ENCODE measurements at regions not wholly inside any gene's neighbourhood (a gene's known extent, or its start where the extent isn't known, plus 50 kb on each side); places are given as distances from the start of the nearest gene placed in this dataset.

- no peak for DNase-seq
- H2BK120ac ChIP-seq (ENCODE audit: low read depth, low read length): no peak overlapping the region
- H4K5ac ChIP-seq (ENCODE audit: low read length): no peak overlapping the region
- H3K27me3 ChIP-seq (ENCODE audit: insufficient read depth, low read length, poor library complexity): no peaks in the 10 kb centered on the region
- WGBS (ENCODE audit: extremely low coverage, insufficient coverage, low lambda C conversion rate): no CpG with 5 or more reads among the region's 10 CpGs
- H4K8ac ChIP-seq (ENCODE audit: low read depth, low read length): no peak overlapping the region
- no peak overlapping the region for H3K4me3 ChIP-seq (ENCODE audit: low read length)
- no peak overlapping the region for H3K27ac ChIP-seq (ENCODE audit: low read depth, low read length)
- no peak overlapping the region for H3K4me2 ChIP-seq (ENCODE audit: low read length)
- H3K4ac ChIP-seq (ENCODE audit: low read depth, low read length): no peak overlapping the region
- H2AK5ac ChIP-seq (ENCODE audit: low read length): no peak overlapping the region
- H3K9ac ChIP-seq (ENCODE audit: low read length): no peak overlapping the region
- no peaks in the 10 kb centered on the region for H3K36me3 ChIP-seq (ENCODE audit: control insufficient read depth, insufficient read depth, low read length)
- H3K79me2 ChIP-seq (ENCODE audit: control insufficient read depth, insufficient read depth, low read length): no peaks in the 10 kb centered on the region
- no peak overlapping the region for H3K56ac ChIP-seq (ENCODE audit: low read length)
- no peak overlapping the region for H2BK5ac ChIP-seq (ENCODE audit: low read length)
- no peak overlapping the region for H3K23ac ChIP-seq (ENCODE audit: low read length)
- H2BK15ac ChIP-seq (replicated peaks; ENCODE audit: low read depth): no peak overlapping the region
- H3K79me1 ChIP-seq (ENCODE audit: low read length): no peaks in the 10 kb centered on the region
- no peaks in the 10 kb centered on the region for H3K4me1 ChIP-seq (ENCODE audit: control insufficient read depth, low read depth, low read length)
- peak overlapping the region; percentile 24 for H3K18ac ChIP-seq (ENCODE audit: low read length)
Measured at GRCh38 chr2:217631115-217631514, 371.7 kb downstream of the TNS1 start.

- Histone ChIP-seq H2BK5ac (ENCODE audit: low read length) (no peak overlapping the region), H3K18ac (ENCODE audit: low read length) (no peak overlapping the region), H3K27ac (ENCODE audit: low read depth, low read length) (no peak overlapping the region), H4K8ac (ENCODE audit: low read depth, low read length) (no peak overlapping the region), H3K23ac (ENCODE audit: low read length) (no peak overlapping the region), H3K79me1 (ENCODE audit: low read length) (no peaks in the 10 kb centered on the region), H3K56ac (ENCODE audit: low read length) (no peak overlapping the region), H2BK120ac (ENCODE audit: low read depth, low read length) (no peak overlapping the region), H3K4me2 (ENCODE audit: low read length) (no peak overlapping the region), H3K9ac (ENCODE audit: low read length) (no peak overlapping the region), H3K4ac (ENCODE audit: low read depth, low read length) (no peak overlapping the region), H2BK15ac (replicated peaks; ENCODE audit: low read depth) (no peak overlapping the region), H3K27me3 (ENCODE audit: insufficient read depth, low read length, poor library complexity) (no peaks in the 10 kb centered on the region), H3K4me1 (ENCODE audit: control insufficient read depth, low read depth, low read length) (no peaks in the 10 kb centered on the region), H3K79me2 (ENCODE audit: control insufficient read depth, insufficient read depth, low read length) (no peaks in the 10 kb centered on the region), H3K36me3 (ENCODE audit: control insufficient read depth, insufficient read depth, low read length) (no peaks in the 10 kb centered on the region), H2AK5ac (ENCODE audit: low read length) (no peak overlapping the region), H3K4me3 (ENCODE audit: low read length) (no peak overlapping the region), H4K5ac (ENCODE audit: low read length) (no peak overlapping the region)
- no peak for DNase-seq
Measured at GRCh38 chr2:217629347-217629746, 373.4 kb downstream of the TNS1 start.

GRCh38 chr2:217628061-217628460 lies 374.7 kb downstream of the TNS1 start:
- H3K9ac ChIP-seq (ENCODE audit: low read length): no peak overlapping the region
- no peak overlapping the region for H2AK5ac ChIP-seq (ENCODE audit: low read length)

GRCh38 chr2:217626926-217627325 lies 375.9 kb downstream of the TNS1 start:
- no peak overlapping the region for H3K23ac ChIP-seq (ENCODE audit: low read length)
- H3K27me3 ChIP-seq (ENCODE audit: insufficient read depth, low read length, poor library complexity): no peaks in the 10 kb centered on the region
- H3K27ac ChIP-seq (ENCODE audit: low read depth, low read length): no peak overlapping the region
- H3K56ac ChIP-seq (ENCODE audit: low read length): no peak overlapping the region
- no peak overlapping the region for H3K4ac ChIP-seq (ENCODE audit: low read depth, low read length)
- H2BK120ac ChIP-seq (ENCODE audit: low read depth, low read length): no peak overlapping the region
- H3K18ac ChIP-seq (ENCODE audit: low read length): no peak overlapping the region
- H2BK5ac ChIP-seq (ENCODE audit: low read length): no peak overlapping the region
- H3K79me1 ChIP-seq (ENCODE audit: low read length): no peaks in the 10 kb centered on the region
- no peak overlapping the region for H3K4me3 ChIP-seq (ENCODE audit: low read length)
- no peak overlapping the region for H2BK15ac ChIP-seq (replicated peaks; ENCODE audit: low read depth)
- H4K5ac ChIP-seq (ENCODE audit: low read length): no peak overlapping the region
- no peaks in the 10 kb centered on the region for H3K4me1 ChIP-seq (ENCODE audit: control insufficient read depth, low read depth, low read length)
- no peak overlapping the region for H4K8ac ChIP-seq (ENCODE audit: low read depth, low read length)
- no peak overlapping the region for H3K4me2 ChIP-seq (ENCODE audit: low read length)
- no CpG with 5 or more reads among the region's 5 CpGs for WGBS (ENCODE audit: extremely low coverage, insufficient coverage, low lambda C conversion rate)
- H3K9ac ChIP-seq (ENCODE audit: low read length): no peak overlapping the region
- H3K36me3 ChIP-seq (ENCODE audit: control insufficient read depth, insufficient read depth, low read length): no peaks in the 10 kb centered on the region
- H2AK5ac ChIP-seq (ENCODE audit: low read length): no peak overlapping the region
- no peaks in the 10 kb centered on the region for H3K79me2 ChIP-seq (ENCODE audit: control insufficient read depth, insufficient read depth, low read length)
- DNase-seq: no peak

More at GRCh38 chr2:217628061-217628460, 374.7 kb downstream of the TNS1 start:
- DNase-seq: no peak
- H3K36me3 ChIP-seq (ENCODE audit: control insufficient read depth, insufficient read depth, low read length): no peaks in the 10 kb centered on the region
- no peaks in the 10 kb centered on the region for H3K4me1 ChIP-seq (ENCODE audit: control insufficient read depth, low read depth, low read length)
- no peak overlapping the region for H4K8ac ChIP-seq (ENCODE audit: low read depth, low read length)
- H4K5ac ChIP-seq (ENCODE audit: low read length): no peak overlapping the region
- no peak overlapping the region for H3K56ac ChIP-seq (ENCODE audit: low read length)
- no peak overlapping the region for H3K27ac ChIP-seq (ENCODE audit: low read depth, low read length)
- H2BK15ac ChIP-seq (replicated peaks; ENCODE audit: low read depth): no peak overlapping the region
- no peak overlapping the region for H3K18ac ChIP-seq (ENCODE audit: low read length)
- H3K23ac ChIP-seq (ENCODE audit: low read length): no peak overlapping the region
- no peak overlapping the region for H3K4ac ChIP-seq (ENCODE audit: low read depth, low read length)
- no peak overlapping the region for H3K4me2 ChIP-seq (ENCODE audit: low read length)
- WGBS (ENCODE audit: extremely low coverage, insufficient coverage, low lambda C conversion rate): no CpG with 5 or more reads among the region's 2 CpGs
- no peak overlapping the region for H3K4me3 ChIP-seq (ENCODE audit: low read length)
- H2BK120ac ChIP-seq (ENCODE audit: low read depth, low read length): no peak overlapping the region
- H3K79me1 ChIP-seq (ENCODE audit: low read length): no peaks in the 10 kb centered on the region
- no peaks in the 10 kb centered on the region for H3K27me3 ChIP-seq (ENCODE audit: insufficient read depth, low read length, poor library complexity)
- H2BK5ac ChIP-seq (ENCODE audit: low read length): no peak overlapping the region
- H3K79me2 ChIP-seq (ENCODE audit: control insufficient read depth, insufficient read depth, low read length): no peaks in the 10 kb centered on the region

- no peak overlapping the region for H4K5ac ChIP-seq (ENCODE audit: low read length)
- no CpG with 5 or more reads among the region's 4 CpGs for WGBS (ENCODE audit: extremely low coverage, insufficient coverage, low lambda C conversion rate)
Measured at GRCh38 chr2:217625557-217626169, 377.1 kb downstream of the TNS1 start.

GRCh38 chr2:217623281-217623912 lies 379.4 kb downstream of the TNS1 start:
- no peak overlapping the region for H3K4ac ChIP-seq (ENCODE audit: low read depth, low read length)
- H3K56ac ChIP-seq (ENCODE audit: low read length): no peak overlapping the region
- no peak overlapping the region for H3K9ac ChIP-seq (ENCODE audit: low read length)
- H3K27ac ChIP-seq (ENCODE audit: low read depth, low read length): no peak overlapping the region
- no peak overlapping the region for H4K8ac ChIP-seq (ENCODE audit: low read depth, low read length)
- no peak overlapping the region for H2AK5ac ChIP-seq (ENCODE audit: low read length)
- H3K18ac ChIP-seq (ENCODE audit: low read length): no peak overlapping the region
- H2BK15ac ChIP-seq (replicated peaks; ENCODE audit: low read depth): no peak overlapping the region
- H2BK120ac ChIP-seq (ENCODE audit: low read depth, low read length): no peak overlapping the region
- no CpG with 5 or more reads among the region's 2 CpGs for WGBS (ENCODE audit: extremely low coverage, insufficient coverage, low lambda C conversion rate)
- H3K79me2 ChIP-seq (ENCODE audit: control insufficient read depth, insufficient read depth, low read length): no peaks in the 10 kb centered on the region
- no peaks in the 10 kb centered on the region for H3K27me3 ChIP-seq (ENCODE audit: insufficient read depth, low read length, poor library complexity)
- H3K4me2 ChIP-seq (ENCODE audit: low read length): no peak overlapping the region
- DNase-seq: no peak
- no peaks in the 10 kb centered on the region for H3K4me1 ChIP-seq (ENCODE audit: control insufficient read depth, low read depth, low read length)
- H3K23ac ChIP-seq (ENCODE audit: low read length): no peak overlapping the region
- H2BK5ac ChIP-seq (ENCODE audit: low read length): no peak overlapping the region
- H3K79me1 ChIP-seq (ENCODE audit: low read length): no peaks in the 10 kb centered on the region
- no peak overlapping the region for H3K4me3 ChIP-seq (ENCODE audit: low read length)
- H4K5ac ChIP-seq (ENCODE audit: low read length): no peak overlapping the region
- no peaks in the 10 kb centered on the region for H3K36me3 ChIP-seq (ENCODE audit: control insufficient read depth, insufficient read depth, low read length)

More at GRCh38 chr2:217625557-217626169, 377.1 kb downstream of the TNS1 start:
- no peaks in the 10 kb centered on the region for H3K36me3 ChIP-seq (ENCODE audit: control insufficient read depth, insufficient read depth, low read length)
- H3K18ac ChIP-seq (ENCODE audit: low read length): no peak overlapping the region
- no peaks in the 10 kb centered on the region for H3K27me3 ChIP-seq (ENCODE audit: insufficient read depth, low read length, poor library complexity)
- H3K4ac ChIP-seq (ENCODE audit: low read depth, low read length): no peak overlapping the region
- no peaks in the 10 kb centered on the region for H3K4me1 ChIP-seq (ENCODE audit: control insufficient read depth, low read depth, low read length)
- H3K56ac ChIP-seq (ENCODE audit: low read length): no peak overlapping the region
- H3K79me2 ChIP-seq (ENCODE audit: control insufficient read depth, insufficient read depth, low read length): no peaks in the 10 kb centered on the region
- H2AK5ac ChIP-seq (ENCODE audit: low read length): no peak overlapping the region
- H3K4me3 ChIP-seq (ENCODE audit: low read length): no peak overlapping the region
- no peaks in the 10 kb centered on the region for H3K79me1 ChIP-seq (ENCODE audit: low read length)
- H2BK5ac ChIP-seq (ENCODE audit: low read length): no peak overlapping the region
- no peak overlapping the region for H3K4me2 ChIP-seq (ENCODE audit: low read length)
- H3K23ac ChIP-seq (ENCODE audit: low read length): no peak overlapping the region
- H2BK120ac ChIP-seq (ENCODE audit: low read depth, low read length): no peak overlapping the region
- H3K9ac ChIP-seq (ENCODE audit: low read length): no peak overlapping the region
- H4K8ac ChIP-seq (ENCODE audit: low read depth, low read length): no peak overlapping the region
- DNase-seq: no peak
- H2BK15ac ChIP-seq (replicated peaks; ENCODE audit: low read depth): no peak overlapping the region
- no peak overlapping the region for H3K27ac ChIP-seq (ENCODE audit: low read depth, low read length)
